ENCODE measurements at regions not wholly inside any gene's neighbourhood (a gene's known extent, or its start where the extent isn't known, plus 50 kb on each side); places are given as distances from the start of the nearest gene placed in this dataset.

- no peak overlapping the region for H3K27ac ChIP-seq (ENCODE audit: low read depth, low read length)
- H3K4me1 Mint-ChIP-seq = peaks cover 6% of the 10 kb centered on the region
- peaks cover 5% of the 10 kb centered on the region for H3K4me1 ChIP-seq (ENCODE audit: control insufficient read depth, insufficient read depth, low read length)
- WGBS, 2 experiments (ENCODE audit: insufficient coverage in 1 of 2, insufficient read length in 1 of 2) = 94 to 100% methylated on average over 1 to 2 of the region's 2 CpGs
- DNase-seq = no peak
- H3K4me3 ChIP-seq (ENCODE audit: low read length) = no peak overlapping the region
- no peak overlapping the region for H3K27ac Mint-ChIP-seq
- H3K27me3 ChIP-seq (ENCODE audit: control insufficient read depth, insufficient read depth, low read length, poor library complexity, severe bottlenecking) = peaks cover 6% of the 10 kb centered on the region
- TF ChIP-seq, protein P1, sequence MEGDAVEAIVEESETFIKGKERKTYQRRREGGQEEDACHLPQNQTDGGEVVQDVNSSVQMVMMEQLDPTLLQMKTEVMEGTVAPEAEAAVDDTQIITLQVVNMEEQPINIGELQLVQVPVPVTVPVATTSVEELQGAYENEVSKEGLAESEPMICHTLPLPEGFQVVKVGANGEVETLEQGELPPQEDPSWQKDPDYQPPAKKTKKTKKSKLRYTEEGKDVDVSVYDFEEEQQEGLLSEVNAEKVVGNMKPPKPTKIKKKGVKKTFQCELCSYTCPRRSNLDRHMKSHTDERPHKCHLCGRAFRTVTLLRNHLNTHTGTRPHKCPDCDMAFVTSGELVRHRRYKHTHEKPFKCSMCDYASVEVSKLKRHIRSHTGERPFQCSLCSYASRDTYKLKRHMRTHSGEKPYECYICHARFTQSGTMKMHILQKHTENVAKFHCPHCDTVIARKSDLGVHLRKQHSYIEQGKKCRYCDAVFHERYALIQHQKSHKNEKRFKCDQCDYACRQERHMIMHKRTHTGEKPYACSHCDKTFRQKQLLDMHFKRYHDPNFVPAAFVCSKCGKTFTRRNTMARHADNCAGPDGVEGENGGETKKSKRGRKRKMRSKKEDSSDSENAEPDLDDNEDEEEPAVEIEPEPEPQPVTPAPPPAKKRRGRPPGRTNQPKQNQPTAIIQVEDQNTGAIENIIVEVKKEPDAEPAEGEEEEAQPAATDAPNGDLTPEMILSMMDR (conservative IDR thresholded peaks at IDR 0.05) = no peak
- no peaks in the 10 kb centered on the region for H3K9me3 Mint-ChIP-seq
- no peaks in the 10 kb centered on the region for H3K9me3 ChIP-seq (ENCODE audit: control insufficient read depth, low read length)
- no peaks in the 10 kb centered on the region for H3K36me3 Mint-ChIP-seq (ENCODE audit: low read depth)
- no peak overlapping the region for H3K4me3 Mint-ChIP-seq
- no peaks in the 10 kb centered on the region for H3K36me3 ChIP-seq (ENCODE audit: control insufficient read depth, insufficient read depth, low read length)
- no peak overlapping the region for H3K9ac ChIP-seq (ENCODE audit: extremely low read depth, low read length, poor library complexity, severe bottlenecking)
- H3K27me3 Mint-ChIP-seq (ENCODE audit: insufficient read depth) = no peaks in the 10 kb centered on the region
These were observed 53.0 kb upstream of the ANKEF1 start for GRCh38 chr20:9981829-9982228.

DNA sequence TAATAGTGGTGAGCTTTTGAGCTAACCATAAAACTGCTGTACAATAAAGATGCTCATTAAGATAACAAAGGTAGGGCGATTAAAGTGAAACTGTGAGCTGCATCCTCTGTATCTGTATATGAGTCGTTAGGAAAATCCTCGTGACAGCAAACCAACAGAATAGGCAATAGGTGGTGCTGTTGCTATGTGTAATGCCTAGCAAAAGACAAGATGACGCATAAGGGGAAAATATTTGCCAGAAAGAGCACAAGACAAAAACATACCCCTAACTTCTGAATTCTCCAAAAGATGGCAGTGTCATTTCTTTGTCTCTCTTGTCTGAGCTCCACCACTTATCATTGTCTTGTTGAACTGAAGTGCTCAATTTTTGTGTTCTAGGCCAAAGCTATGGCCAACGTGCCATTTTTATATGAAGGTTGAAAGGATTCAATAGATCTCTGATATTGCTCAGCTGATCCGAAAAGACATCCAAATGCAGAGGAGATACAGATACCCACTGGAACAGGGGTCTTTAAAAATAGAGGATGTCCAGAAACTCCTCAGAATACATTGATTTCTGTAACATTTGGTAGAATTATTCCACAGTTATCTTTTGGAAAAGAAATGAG is 56.3 kb upstream of the ANKEF1 start:
- Mint-ChIP-seq H3K4me1 (peaks cover 6% of the 10 kb centered on the region), H3K27me3 (ENCODE audit: insufficient read depth) (peaks cover 4% of the 10 kb centered on the region), H3K4me3 (no peak overlapping the region), H3K9me3 (no peaks in the 10 kb centered on the region), H3K27ac (no peak overlapping the region), H3K36me3 (ENCODE audit: low read depth) (no peaks in the 10 kb centered on the region)
- Histone ChIP-seq H3K9me3 (ENCODE audit: control insufficient read depth, low read length) (no peaks in the 10 kb centered on the region), H3K27me3 (ENCODE audit: control insufficient read depth, insufficient read depth, low read length, poor library complexity, severe bottlenecking) (peaks cover 9% of the 10 kb centered on the region), H3K4me1 (ENCODE audit: control insufficient read depth, insufficient read depth, low read length) (peaks cover 5% of the 10 kb centered on the region), H3K4me3 (ENCODE audit: low read length) (no peak overlapping the region), H3K9ac (ENCODE audit: extremely low read depth, low read length, poor library complexity, severe bottlenecking) (no peak overlapping the region), H3K27ac (ENCODE audit: low read depth, low read length) (no peak overlapping the region), H3K36me3 (ENCODE audit: control insufficient read depth, insufficient read depth, low read length) (no peaks in the 10 kb centered on the region)
- TF ChIP-seq, protein P1 (conservative IDR thresholded peaks at IDR 0.05) = peak; percentile 86
- DNase-seq = peak; percentile 61
- 33 to 73% methylated on average over 3 to 6 of the region's 6 CpGs for WGBS, 2 experiments (ENCODE audit: insufficient coverage in 1 of 2, insufficient read length in 1 of 2)

GRCh38 chr20:9977629-9978028 is 57.2 kb upstream of the ANKEF1 start:
- Mint-ChIP-seq H3K9me3 (peaks cover under 1% of the 10 kb centered on the region), H3K4me1 (peaks cover 6% of the 10 kb centered on the region), H3K4me3 (no peak overlapping the region), H3K36me3 (ENCODE audit: low read depth) (no peaks in the 10 kb centered on the region), H3K27me3 (ENCODE audit: insufficient read depth) (peaks cover 4% of the 10 kb centered on the region), H3K27ac (no peak overlapping the region)
- WGBS, 2 experiments (ENCODE audit: insufficient coverage in 1 of 2, insufficient read length in 1 of 2) = 64 to 91% methylated on average over 1 of the region's 1 CpG
- H3K36me3 ChIP-seq (ENCODE audit: control insufficient read depth, insufficient read depth, low read length) = no peaks in the 10 kb centered on the region
- H3K4me3 ChIP-seq (ENCODE audit: low read length) = no peak overlapping the region
- DNase-seq = no peak
- H3K9ac ChIP-seq (ENCODE audit: extremely low read depth, low read length, poor library complexity, severe bottlenecking) = no peak overlapping the region
- H3K4me1 ChIP-seq (ENCODE audit: control insufficient read depth, insufficient read depth, low read length) = peaks cover 5% of the 10 kb centered on the region
- no peaks in the 10 kb centered on the region for H3K9me3 ChIP-seq (ENCODE audit: control insufficient read depth, low read length)
- TF ChIP-seq, protein P1 (conservative IDR thresholded peaks at IDR 0.05) = no peak
- no peak overlapping the region for H3K27ac ChIP-seq (ENCODE audit: low read depth, low read length)
- H3K27me3 ChIP-seq (ENCODE audit: control insufficient read depth, insufficient read depth, low read length, poor library complexity, severe bottlenecking) = peaks cover 9% of the 10 kb centered on the region
